Endothelial cell of umbilical vein (primary cell): ENCODE measurements at regions not wholly inside any gene's neighbourhood (a gene's known extent, or its start where the extent isn't known, plus 50 kb on each side); places are given as distances from the start of the nearest gene placed in this dataset.

Experiments used
- CTCF ChIP-seq, 2 donors: IDR thresholded peaks; 1 replicate in 1 of 2; 2 replicates in 1 of 2; pipeline ENCODE4 v1.5.1; 2011; ENCODE audit warnings: low read length in 2 of 2, mild to moderate bottlenecking in 2 of 2, moderate library complexity in 2 of 2, control low read depth in 1 of 2, inconsistent platforms in 1 of 2, low read depth in 1 of 2; ENCODE audit not compliant: insufficient read depth in 1 of 2; ENCODE audit errors: extremely low read depth in 1 of 2
- EZH2 ChIP-seq: IDR thresholded peaks from 2 replicates; pipeline ENCODE4 v1.6.1; 2012; ENCODE audit warnings: borderline replicate concordance, low read depth, mild to moderate bottlenecking, moderate library complexity, low read length, inconsistent platforms; ENCODE audit not compliant: severe bottlenecking
- FOS ChIP-seq: IDR thresholded peaks from 2 replicates; pipeline ENCODE4 v1.6.1; 2011; ENCODE audit warnings: mild to moderate bottlenecking, low read length, moderate library complexity, borderline replicate concordance; ENCODE audit not compliant: insufficient read depth
- GATA2 ChIP-seq: IDR thresholded peaks from 2 replicates; pipeline ENCODE4 v1.7.0; 2011; ENCODE audit warnings: low read depth, mild to moderate bottlenecking, moderate library complexity, mixed read lengths, low read length; ENCODE audit not compliant: insufficient read length, insufficient read depth
- JUN ChIP-seq: IDR thresholded peaks from 2 replicates; pipeline ENCODE4 v1.6.1; 2011; ENCODE audit warnings: borderline replicate concordance, low read depth; ENCODE audit not compliant: insufficient read length, insufficient read depth
- MAX ChIP-seq: IDR thresholded peaks from 2 replicates; pipeline ENCODE4 v1.6.1; 2011; ENCODE audit not compliant: insufficient read depth, insufficient read length
- MYC ChIP-seq: IDR thresholded peaks from one replicate; pipeline ENCODE4 v1.6.1; 2011; ENCODE audit warnings: mild to moderate bottlenecking, low read depth, low read length
- POLR2A ChIP-seq: IDR thresholded peaks from 2 replicates; pipeline ENCODE4 v1.6.1; 2012; ENCODE audit warnings: low read depth, mild to moderate bottlenecking, control low read depth, low read length
- POLR2AphosphoS5 ChIP-seq: IDR thresholded peaks from 2 replicates; pipeline ENCODE4 v1.6.1; 2012; ENCODE audit warnings: low read depth, mild to moderate bottlenecking, control low read depth, low read length, moderate library complexity; ENCODE audit not compliant: insufficient read depth

- TF ChIP-seq CTCF (IDR thresholded peaks at IDR 0.05; ENCODE audit: extremely low read depth in 1 of 2, insufficient read depth in 1 of 2, low read depth in 1 of 2, low read length in 2 of 2): no peak
- no peak for TF ChIP-seq EZH2
- no peak for TF ChIP-seq GATA2
- TF ChIP-seq POLR2A: no peak
- no peak for TF ChIP-seq JUN
- no peak for TF ChIP-seq POLR2AphosphoS5
- no peak for TF ChIP-seq MAX
- TF ChIP-seq FOS: no peak
- TF ChIP-seq MYC: no peak
Measured at GRCh38 chr11:104633226-104633625, 265.0 kb downstream of the CASP12 start.
